CD1c-positive myeloid dendritic cell (primary cell): ENCODE measurements at regions not wholly inside any gene's neighbourhood (a gene's known extent, or its start where the extent isn't known, plus 50 kb on each side); places are given as distances from the start of the nearest gene placed in this dataset.
"Not testable (repeated sequence)": the region's sequence is repeated elsewhere in the genome, so short reads cannot be mapped to it uniquely, and the experiment has no call there.

Source experiments
- DNase-seq: peaks from one replicate; pipeline ENCODE4 v3.0.0-alpha.2; 2016; ENCODE audit errors: extremely low spot score

DNA sequence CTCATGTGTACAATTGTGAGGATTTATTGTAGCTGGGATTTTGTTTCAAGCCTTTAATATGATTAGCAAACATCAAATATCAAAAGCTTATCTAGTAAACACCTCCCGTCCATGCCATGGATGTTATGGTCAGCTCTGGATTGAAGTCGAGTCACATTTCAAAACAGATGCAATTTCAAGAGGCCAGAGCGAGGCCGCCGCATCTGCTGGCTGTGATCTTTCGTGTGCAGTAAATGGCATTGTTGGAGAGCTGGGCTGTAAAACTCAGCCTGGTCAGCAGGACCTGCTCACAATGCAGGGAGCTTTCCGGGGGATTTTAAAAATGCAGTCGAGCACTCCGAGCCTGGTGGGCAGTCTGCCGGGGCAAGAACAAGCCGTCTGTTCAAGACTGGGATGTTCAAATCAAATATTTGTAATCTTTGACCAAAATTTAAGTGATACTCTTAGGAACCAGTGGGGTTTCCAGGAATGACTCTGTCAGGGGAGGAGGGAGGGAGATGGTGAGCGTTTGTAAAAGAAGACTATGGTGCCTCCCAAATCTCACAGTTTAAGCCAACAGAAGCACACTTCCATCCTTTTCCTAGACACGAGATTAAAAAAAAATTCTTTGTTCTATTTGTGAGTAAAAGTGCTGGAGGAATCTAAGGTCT, 97.6 kb downstream of the MYCN start:
- no peak for DNase-seq

DNA sequence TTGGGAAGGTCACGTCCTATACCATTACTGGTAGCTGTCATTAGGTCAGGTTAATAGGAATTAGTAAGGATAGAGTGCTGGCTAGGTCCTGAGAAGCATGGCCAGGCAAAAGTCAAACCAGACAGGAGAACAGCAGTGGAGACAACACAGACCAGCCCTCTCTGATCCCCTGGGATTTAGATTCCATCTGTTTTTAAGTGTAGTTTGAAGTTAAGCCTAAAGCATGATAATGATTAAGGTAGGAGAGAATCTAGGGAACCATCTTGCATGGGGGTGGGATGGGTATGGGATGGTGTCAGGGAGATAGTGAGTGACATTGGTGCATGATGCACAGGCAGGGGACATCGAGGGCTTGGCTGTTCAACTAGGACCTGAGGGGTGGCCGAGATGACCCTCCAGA, 96.6 kb downstream of the MYCN start:
- no peak for DNase-seq

DNA sequence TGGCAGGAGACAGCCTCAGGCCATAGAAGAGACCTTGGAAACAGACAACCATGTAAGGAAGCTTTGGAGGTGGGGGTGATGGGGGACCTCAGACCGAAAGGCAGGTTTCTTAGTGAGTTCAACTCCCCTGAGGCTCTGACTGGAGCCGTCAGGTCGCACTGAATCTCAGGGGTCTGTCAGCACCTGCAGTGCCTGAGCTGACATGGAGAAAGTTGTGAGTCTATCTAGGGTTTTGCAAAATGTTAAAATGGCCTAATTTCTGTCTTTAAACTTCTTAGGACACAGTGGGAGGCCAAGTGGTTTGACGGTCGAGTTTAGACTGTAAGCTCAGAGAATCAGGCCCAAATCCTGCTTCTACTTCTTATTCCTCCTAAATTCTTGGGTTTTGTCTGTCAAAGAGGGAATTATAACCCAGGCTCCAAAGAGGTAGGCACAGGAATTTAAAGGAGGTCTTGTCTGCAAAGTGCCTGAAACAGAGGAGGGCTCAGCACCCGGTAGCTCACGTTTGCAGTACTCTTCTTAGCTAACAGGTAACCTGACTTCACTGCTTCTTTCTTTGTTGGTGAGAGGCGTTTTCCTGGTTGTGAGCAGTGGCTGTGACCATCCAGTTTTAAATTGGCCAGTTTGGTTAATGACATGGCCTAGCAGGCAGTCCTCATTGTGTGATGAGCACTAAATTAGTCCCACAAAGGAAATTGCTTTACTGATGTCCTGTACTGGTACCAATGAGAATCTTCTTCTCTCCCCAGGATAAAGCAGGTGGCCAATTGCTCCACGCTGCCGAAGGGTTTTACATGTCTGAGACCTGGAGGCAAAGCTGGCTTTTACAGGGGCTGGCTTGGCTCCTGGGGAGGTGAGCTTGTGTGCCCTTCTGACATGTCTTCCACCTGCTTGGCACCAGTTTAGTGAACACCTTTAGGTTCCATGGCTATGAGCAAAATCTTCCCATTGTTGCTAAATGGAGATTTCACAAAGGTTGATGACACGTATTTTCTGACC, 95.7 kb downstream of the MYCN start:
- no peak for DNase-seq

DNA sequence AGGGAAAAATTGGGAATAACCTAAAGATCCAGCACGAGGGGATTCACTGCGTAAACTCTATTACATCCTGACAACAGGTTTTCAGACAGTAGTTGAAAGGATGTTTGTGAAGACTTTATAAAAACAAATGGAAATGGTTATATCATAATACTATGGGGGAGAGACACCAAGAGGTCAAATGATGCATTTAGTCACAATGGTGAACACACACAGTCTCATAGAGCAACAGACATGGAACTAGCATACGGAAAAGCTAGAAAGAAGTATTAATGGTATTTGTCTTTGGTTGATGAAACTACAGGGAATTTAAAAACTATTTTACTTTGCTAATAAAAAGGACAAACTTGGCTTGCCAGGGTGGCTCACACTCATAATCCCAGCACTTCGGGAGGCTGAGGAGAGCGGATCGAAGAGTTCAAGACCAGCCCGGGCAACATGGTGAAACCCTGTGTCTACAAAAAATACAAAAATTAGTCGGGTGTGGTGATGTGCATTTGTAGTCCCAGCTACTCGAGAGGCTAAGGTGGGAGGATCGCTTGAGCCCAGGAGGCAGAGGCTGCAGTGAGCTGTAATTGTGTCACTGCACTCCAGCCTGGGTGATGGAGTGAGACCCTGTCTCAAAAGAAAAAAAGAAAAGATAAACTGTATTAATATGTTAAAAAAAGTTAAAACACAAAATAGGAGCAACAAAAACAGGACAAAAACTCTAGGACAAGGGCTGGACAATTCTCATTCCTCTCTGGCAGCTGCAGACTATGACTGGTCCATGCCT, 94.8 kb downstream of the MYCN start:
- DNase-seq = no peak

DNA sequence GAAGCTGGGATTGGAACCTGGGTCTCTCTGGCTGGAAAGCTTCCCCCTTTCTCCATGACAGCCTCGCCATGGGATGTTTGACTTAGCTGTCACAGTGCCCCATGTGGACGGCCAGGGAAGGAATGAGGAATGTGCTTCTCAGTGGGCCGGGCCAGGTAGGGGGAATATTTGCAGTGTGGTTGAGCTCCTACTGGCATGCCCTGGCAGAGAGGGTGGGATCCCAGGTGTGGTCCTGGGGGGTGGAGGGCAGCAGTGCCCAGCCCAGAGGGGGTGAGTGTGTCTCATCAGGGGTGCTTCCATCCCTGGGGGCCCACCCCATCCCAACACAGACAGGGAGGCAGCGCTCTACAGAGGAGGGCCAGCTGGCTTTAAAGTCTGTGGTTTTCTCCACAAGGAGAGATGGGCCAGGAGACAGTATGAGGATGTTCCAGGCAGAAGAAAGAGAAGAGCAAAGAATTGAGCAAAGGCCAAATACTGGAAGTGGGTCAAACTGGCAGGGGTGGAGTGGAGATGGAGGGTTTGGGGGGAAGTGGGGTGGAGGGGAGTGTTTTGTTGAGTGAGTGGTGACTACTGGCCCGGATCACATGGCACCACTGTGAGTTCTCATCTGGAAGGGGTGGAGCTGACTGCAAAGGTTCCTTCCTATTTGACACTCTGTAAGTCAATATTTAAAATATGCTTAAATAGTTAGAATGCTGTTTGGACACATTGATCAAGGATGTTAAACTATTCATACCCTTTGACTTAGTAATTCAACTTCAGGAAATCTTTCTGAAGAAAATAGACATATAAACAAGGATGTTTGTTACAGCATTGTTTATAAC, 94.0 kb downstream of the MYCN start:
- no peak for DNase-seq

DNA sequence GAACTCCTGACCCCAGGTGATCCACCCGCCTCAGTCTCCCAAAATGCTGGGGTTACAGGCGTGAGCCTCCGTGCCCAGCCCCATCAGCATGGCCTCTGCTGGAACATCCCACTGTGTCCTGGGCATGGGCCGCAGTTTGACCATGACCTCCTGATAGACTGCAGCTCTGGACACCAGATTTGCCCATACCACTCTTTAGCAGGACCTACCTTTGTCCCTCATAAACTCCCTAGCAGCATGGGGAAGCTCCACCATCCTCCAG, 92.6 kb downstream of the MYCN start:
- no peak for DNase-seq

GRCh38 chr2:16032282-16033031, 92.1 kb downstream of the MYCN start:
- DNase-seq = no peak

- DNase-seq = no peak
Measured at GRCh38 chr2:16031848-16032159, 91.5 kb downstream of the MYCN start.

DNA sequence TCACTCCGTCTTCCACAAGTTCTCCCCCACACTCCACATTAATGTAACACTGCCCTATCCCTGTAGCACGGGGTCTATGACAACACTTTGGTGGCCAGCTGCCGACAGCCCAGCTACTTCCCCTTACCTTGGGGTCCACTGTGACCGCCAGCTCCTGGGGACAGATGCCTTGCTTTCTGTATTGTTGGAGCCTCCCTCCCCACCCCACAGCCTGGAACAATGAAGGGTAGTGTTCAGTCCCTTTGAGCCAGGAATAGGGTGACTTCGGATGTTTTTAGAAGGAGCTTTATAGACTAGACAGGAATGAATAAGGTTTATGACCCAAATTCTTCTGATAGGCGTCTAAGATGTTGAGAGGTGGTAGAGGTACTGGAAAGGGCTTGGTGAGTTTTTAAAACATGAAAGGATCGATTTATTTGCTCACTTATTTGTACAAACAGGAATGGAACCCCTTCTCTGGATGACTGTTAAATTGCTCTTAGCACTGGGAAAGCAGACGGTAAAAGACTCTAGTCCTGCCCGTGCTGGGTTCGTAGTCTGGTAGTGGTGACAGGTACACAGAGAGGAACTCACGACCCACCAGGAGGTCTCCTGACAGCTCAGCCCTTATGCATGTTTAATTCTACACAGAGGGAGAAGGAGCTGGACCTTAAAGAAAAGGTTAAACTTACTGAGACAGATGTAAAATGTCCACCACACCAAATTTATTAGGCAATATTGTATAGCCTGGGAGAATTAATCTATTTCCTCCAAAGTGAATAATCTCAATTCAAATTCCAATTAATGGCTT, 90.9 kb downstream of the MYCN start:
- DNase-seq = no peak

- DNase-seq = no peak
Measured at GRCh38 chr2:16030206-16031057, 90.1 kb downstream of the MYCN start.

GRCh38 chr2:16028644-16029043, 88.3 kb downstream of the MYCN start:
- DNase-seq = no peak

GRCh38 chr2:16026816-16027501, 86.6 kb downstream of the MYCN start:
- DNase-seq = no peak

DNA sequence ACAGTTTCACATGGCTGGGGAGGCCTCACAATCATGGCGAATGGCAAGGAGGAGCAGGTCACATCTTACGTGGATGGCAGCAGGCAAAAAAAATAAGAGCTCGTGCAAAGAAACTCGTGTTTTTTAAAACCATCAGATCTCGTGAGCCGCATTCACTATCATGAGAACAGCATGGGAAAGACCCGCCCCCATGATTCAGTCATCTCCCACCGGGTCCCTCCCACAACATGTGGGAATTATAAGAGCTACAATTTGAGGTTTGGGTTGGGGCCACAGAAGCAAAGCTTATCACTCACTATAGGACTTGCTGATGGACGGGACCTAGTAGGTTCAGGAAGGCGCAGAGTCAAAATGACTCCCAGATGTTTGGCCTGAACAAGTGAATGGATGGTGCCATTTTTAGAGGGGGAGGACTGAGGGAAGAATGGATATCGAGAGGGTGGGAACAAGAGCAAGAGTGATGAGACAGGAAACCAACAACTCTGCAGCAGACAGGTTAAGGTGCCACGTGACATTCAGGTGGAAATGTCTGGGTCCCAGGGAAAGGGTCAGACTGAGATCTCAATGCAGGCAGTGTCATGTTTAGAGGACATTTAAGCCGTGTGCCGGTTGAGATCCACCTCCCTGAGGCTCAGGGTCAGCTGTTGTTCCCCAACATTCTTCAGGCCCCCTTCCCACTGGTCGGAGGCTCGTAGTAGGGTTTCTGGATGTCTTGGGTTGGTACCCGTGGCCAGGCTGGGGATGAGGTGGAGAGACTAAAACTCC, 85.7 kb downstream of the MYCN start:
- no peak for DNase-seq

DNA sequence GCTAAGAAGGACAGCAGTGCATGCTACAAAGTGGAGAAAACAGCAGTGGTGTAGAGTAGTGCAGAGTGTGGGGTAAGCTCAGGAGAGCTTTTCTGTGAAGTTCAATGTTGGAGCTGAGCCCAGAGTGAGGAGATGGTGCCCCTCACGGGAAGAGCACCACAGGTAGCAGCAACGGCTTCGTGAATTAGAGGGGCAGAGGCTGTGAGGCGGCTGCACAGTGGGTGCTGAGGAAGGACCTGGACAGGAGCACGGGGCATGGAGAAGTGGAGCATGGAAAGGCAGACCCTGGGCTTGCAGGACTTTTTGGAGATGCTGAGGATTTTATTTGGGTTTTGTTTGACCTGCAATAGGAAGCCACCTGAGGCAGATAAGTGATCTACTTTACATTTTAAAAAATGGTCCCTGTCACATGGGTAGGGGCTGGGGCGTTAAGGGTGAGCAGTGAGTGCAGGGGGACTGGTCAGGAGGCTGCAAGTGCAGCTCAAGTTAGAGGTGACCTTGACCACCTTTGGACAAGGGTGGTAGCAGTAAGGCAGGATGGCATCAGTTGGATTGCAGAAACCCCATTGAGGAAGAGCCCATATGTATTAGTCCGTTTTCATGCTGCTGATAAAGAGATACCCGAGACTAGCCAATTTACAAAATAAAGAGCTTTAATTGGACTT, 85.0 kb downstream of the MYCN start:
- no peak for DNase-seq

GRCh38 chr2:16024628-16025027, 84.3 kb downstream of the MYCN start:
- DNase-seq = not testable (repeated sequence)

DNA sequence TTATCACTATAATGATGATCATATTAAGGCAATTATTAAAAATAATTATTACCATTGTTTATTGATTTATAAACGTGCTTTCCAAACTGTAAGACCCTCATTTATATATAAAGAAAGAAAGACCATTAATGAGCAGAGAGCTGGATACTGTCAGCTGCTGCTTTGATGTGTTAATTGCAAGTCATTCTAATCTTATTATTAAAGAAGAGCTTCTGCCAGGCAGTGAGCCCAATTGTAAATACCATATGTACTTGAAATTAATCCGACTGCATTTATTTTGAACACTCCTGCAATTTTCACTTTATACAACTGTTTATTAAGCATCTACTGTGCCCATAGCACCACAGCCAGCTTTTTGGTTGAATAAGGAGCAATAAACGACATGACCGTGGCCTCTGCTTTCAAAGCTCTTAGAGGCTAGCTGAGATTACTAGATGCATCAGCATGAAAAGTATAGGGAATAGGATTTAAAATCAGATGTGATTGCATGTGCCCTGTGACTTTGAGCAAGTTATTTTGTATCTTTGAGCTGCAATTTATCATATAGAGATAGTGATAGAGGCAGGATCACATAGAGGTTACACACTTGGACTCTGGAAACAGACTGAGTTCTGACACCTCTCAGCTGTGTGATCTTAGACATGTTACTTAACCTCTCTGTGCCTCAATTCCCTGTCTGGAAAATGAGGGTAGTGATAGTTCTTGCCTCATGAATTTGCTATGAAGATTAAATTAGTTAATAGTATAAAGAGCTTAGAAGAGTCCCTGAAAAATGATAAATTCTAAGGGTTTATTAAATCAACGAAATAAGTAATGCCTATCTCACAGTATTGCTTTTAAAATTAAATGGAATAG, 83.4 kb downstream of the MYCN start:
- DNase-seq = no peak
